HCT116 (cell line): ENCODE measurements at regions not wholly inside any gene's neighbourhood (a gene's known extent, or its start where the extent isn't known, plus 50 kb on each side); places are given as distances from the start of the nearest gene placed in this dataset.

Source experiments
- ATAC-seq: fragments of 200-7000 bp; cut with Tn5 transposase; 2 replicates; pipeline ENCODE4 v1.9.1; 2020; ENCODE audit warnings: mild to moderate bottlenecking, moderate library complexity
- BruUV-seq: library from RNA; stranded (reverse); fragments of 400-500 nt; replicated peaks from 2 replicates; lab custom pipeline; 2021; lab: Mats Ljungman, UMichigan
- CTCF ChIA-PET: fragments of 300-600 bp; sonication (Branson Sonifier 250); formaldehyde crosslinking; loops from one replicate; lab custom pipeline; 2021; ENCODE audit warnings: antibody characterized with exemption; lab: Charles Lee
- POLR2A ChIA-PET: fragments of 300-600, 350-600 bp; sonication (Branson Sonifier 250); formaldehyde crosslinking; loops from one replicate; lab custom pipeline; 2021; ENCODE audit warnings: antibody characterized with exemption; lab: Charles Lee
- RAD21 ChIA-PET, 2 experiments: fragments of 300-600 bp; sonication (Branson Sonifier 250); formaldehyde crosslinking; loops; one replicate each; lab custom pipeline; 2023; ENCODE audit warnings: low total read pairs in 2 of 2; ENCODE audit not compliant: uncharacterized antibody in 2 of 2, unreplicated experiment in 2 of 2, low non-redundant PET in 1 of 2; lab: Charles Lee
- DNase-seq: peaks from one replicate; pipeline ENCODE4 v3.0.0-alpha.2; 2010; ENCODE audit warnings: low read depth, low spot score
- H2AFZ ChIP-seq: fragments of 200-600 bp; shearing (Covaris generic), sonication (generic); 2 replicates; pipeline ENCODE4 v1.6.1; 2017; ENCODE audit warnings: low read depth, mixed run types, mixed read lengths, antibody characterized with exemption, low read length; ENCODE audit not compliant: poor library complexity, severe bottlenecking
- H3K27ac ChIP-seq: 2 replicates; pipeline ENCODE4 v1.5.1; 2012; ENCODE audit warnings: low read depth, low read length
- H3K27me3 ChIP-seq: fragments of 200-600 bp; sonication (generic); 2 replicates; pipeline ENCODE4 v1.6.1; 2016; ENCODE audit warnings: mixed run types, low read length, mixed read lengths; ENCODE audit not compliant: insufficient read depth
- H3K36me3 ChIP-seq, 2 experiments: fragments of 200-500 bp in 1 of 2; fragments of 200-600 bp in 1 of 2; sonication (Bioruptor generic) in 1 of 2; sonication (generic) in 1 of 2; 2 replicates each; pipeline versions ENCODE4 v1.5.1 to v1.6.1; 2014 to 2016; ENCODE audit warnings: low read length in 2 of 2, inconsistent platforms in 1 of 2, mixed read lengths in 1 of 2, mixed run types in 1 of 2; ENCODE audit not compliant: insufficient read depth in 2 of 2, control insufficient read depth in 1 of 2
- H3K4me1 ChIP-seq, 2 experiments: fragments of 200-600 bp in 1 of 2; sonication (generic) in 1 of 2; 2 replicates each; pipeline versions ENCODE4 v1.5.1 to v1.6.1; 2012 to 2017; ENCODE audit warnings: low read length in 2 of 2, inconsistent platforms in 1 of 2, mild to moderate bottlenecking in 1 of 2, mixed read lengths in 1 of 2, mixed run types in 1 of 2, moderate library complexity in 1 of 2; ENCODE audit not compliant: insufficient read depth in 2 of 2, control insufficient read depth in 1 of 2
- H3K4me2 ChIP-seq: fragments of 200-600 bp; sonication (generic); 2 replicates; pipeline ENCODE4 v1.6.1; 2017; ENCODE audit warnings: mixed run types, low read length, mixed read lengths
- H3K4me3 ChIP-seq, 2 experiments: fragments of 200-600 bp in 1 of 2; sonication (generic) in 1 of 2; replicated peaks in 1 of 2; 2 replicates each; pipeline ENCODE4 v1.5.1; 2011 to 2016; ENCODE audit warnings: low read length in 2 of 2, control low read depth in 1 of 2, low read depth in 1 of 2, mild to moderate bottlenecking in 1 of 2, mixed read lengths in 1 of 2, mixed run types in 1 of 2
- H3K79me2 ChIP-seq: fragments of 200-600 bp; sonication (generic); 2 replicates; pipeline ENCODE4 v1.6.1; 2017; ENCODE audit warnings: mild to moderate bottlenecking, mixed run types, low read length, moderate library complexity, mixed read lengths; ENCODE audit not compliant: insufficient read depth
- H3K9ac ChIP-seq: fragments of 200-600 bp; sonication (generic); 2 replicates; pipeline ENCODE4 v1.6.1; 2016; ENCODE audit warnings: low read length, mixed read lengths
- H3K9me2 ChIP-seq: fragments of 200-600 bp; sonication (generic), shearing (Covaris generic); 2 replicates; pipeline ENCODE4 v1.6.1; 2017; ENCODE audit warnings: mixed run types, mild to moderate bottlenecking, moderate library complexity; ENCODE audit not compliant: insufficient read depth
- H3K9me3 ChIP-seq, 2 experiments: fragments of 200-500 bp in 1 of 2; fragments of 200-600 bp in 1 of 2; sonication (Bioruptor generic) in 1 of 2; sonication (generic) in 1 of 2; 2 replicates each; pipeline ENCODE4 v1.6.1; 2014 to 2017; ENCODE audit warnings: low read length in 2 of 2, mixed read lengths in 2 of 2, inconsistent platforms in 1 of 2, low read depth in 1 of 2, mild to moderate bottlenecking in 1 of 2, mixed run types in 1 of 2, moderate library complexity in 1 of 2; ENCODE audit not compliant: control insufficient read depth in 1 of 2, insufficient read depth in 1 of 2
- H4K20me1 ChIP-seq: fragments of 200-600 bp; sonication (generic), shearing (Covaris generic); 2 replicates; pipeline ENCODE4 v1.6.1; 2017; ENCODE audit warnings: mixed run types, mild to moderate bottlenecking, moderate library complexity; ENCODE audit not compliant: insufficient read depth
- CBX3 ChIP-seq: IDR thresholded peaks from 2 replicates; pipeline ENCODE4 v1.6.1; 2012; ENCODE audit warnings: low read depth
- CEBPB ChIP-seq: IDR thresholded peaks from 2 replicates; pipeline ENCODE4 v1.6.1; 2012; ENCODE audit warnings: low read depth
- EGR1 ChIP-seq: IDR thresholded peaks from 2 replicates; pipeline ENCODE4 v1.6.1; 2012; ENCODE audit warnings: low read depth
- ELF1 ChIP-seq: IDR thresholded peaks from 2 replicates; pipeline ENCODE4 v1.6.1; 2012; ENCODE audit warnings: low read depth, borderline replicate concordance
- EZH2 ChIP-seq: fragments of 200-600 bp; sonication (generic); IDR thresholded peaks from 2 replicates; pipeline ENCODE4 v1.6.1; 2017; ENCODE audit warnings: antibody characterized with exemption, mixed run types
- FOSL1 ChIP-seq: IDR thresholded peaks from 2 replicates; pipeline ENCODE4 v1.6.1; 2012; ENCODE audit warnings: low read depth
- POLR2A ChIP-seq: IDR thresholded peaks from 2 replicates; pipeline ENCODE4 v1.7.0; 2011; ENCODE audit warnings: borderline replicate concordance; ENCODE audit not compliant: insufficient read depth, insufficient read length; ENCODE audit errors: extremely low read depth
- POLR2AphosphoS5 ChIP-seq: IDR thresholded peaks from 2 replicates; pipeline ENCODE4 v1.6.1; 2011; ENCODE audit warnings: mild to moderate bottlenecking, low read depth, low read length, moderate library complexity
- SIN3A ChIP-seq: IDR thresholded peaks from 2 replicates; pipeline ENCODE4 v1.6.1; 2012; ENCODE audit warnings: low read depth
- SRF ChIP-seq: IDR thresholded peaks from 2 replicates; pipeline ENCODE4 v1.6.1; 2012; ENCODE audit warnings: low read depth
- TCF7L2 ChIP-seq: IDR thresholded peaks from 2 replicates; pipeline ENCODE4 v1.7.0; 2011; ENCODE audit warnings: borderline replicate concordance, inconsistent platforms; ENCODE audit not compliant: insufficient read depth, insufficient read length; ENCODE audit errors: extremely low read depth
- ZFX ChIP-seq: fragments of 450-650 bp; IDR thresholded peaks from 2 replicates; pipeline ENCODE4 v1.6.1; 2017
- ZNF274 ChIP-seq: fragments of 200-500 bp; sonication (Bioruptor generic); IDR thresholded peaks from 2 replicates; pipeline ENCODE4 v1.6.1; 2014; ENCODE audit warnings: mild to moderate bottlenecking, low read depth, low read length, inconsistent platforms
- intact Hi-C: fragments of 100-400 bp; cut with micrococcal nuclease; formaldehyde crosslinking; loops from 2 replicates; pipeline ENCODE4 v1.10.0; 2022
- TF ChIP-seq, protein P1 (sequence below), 3 experiments: fragments of 200-600 bp in 1 of 3; sonication (generic) in 1 of 3; IDR thresholded peaks in 2 of 3; conservative IDR thresholded peaks in 1 of 3; 2 replicates each; pipeline ENCODE4 v1.5.1; 2012 to 2017; ENCODE audit warnings: low read depth in 2 of 3, low read length in 2 of 3, antibody characterized with exemption in 1 of 3, borderline replicate concordance in 1 of 3, control low read depth in 1 of 3, mild to moderate bottlenecking in 1 of 3, mixed read lengths in 1 of 3, mixed run types in 1 of 3, moderate library complexity in 1 of 3; ENCODE audit not compliant: insufficient read depth in 1 of 3
- TF ChIP-seq, protein P2 (sequence below): IDR thresholded peaks from 2 replicates; pipeline ENCODE4 v1.6.1; 2011; ENCODE audit warnings: mild to moderate bottlenecking, low read length, moderate library complexity; ENCODE audit not compliant: insufficient replicate concordance; ENCODE audit errors: extremely low read depth
- TF ChIP-seq, protein P3 (sequence below): IDR thresholded peaks from 2 replicates; pipeline ENCODE4 v1.6.1; 2012

DNA sequence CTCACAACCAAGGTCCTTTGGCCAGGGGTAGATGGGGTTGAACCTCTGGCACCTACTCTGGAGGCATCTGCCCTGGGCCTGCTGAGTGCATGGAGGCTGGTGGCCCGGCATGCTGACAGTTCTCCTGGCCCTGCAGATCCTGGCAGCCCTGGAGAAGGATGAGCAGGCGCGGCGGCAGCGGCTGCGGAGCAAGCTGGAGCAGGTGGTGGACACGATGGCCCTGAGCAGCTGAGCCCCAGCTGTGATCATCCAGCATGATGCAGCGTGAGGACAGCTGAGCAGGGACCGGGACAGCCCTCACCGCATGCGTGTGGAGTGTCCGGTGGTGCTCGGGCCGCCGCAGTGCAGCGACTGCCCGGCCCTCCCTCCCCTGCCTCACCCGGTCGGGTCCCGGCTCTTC, 50.9 kb downstream of the PLXNA1 start (continued):
- TF ChIP-seq, protein P1, sequence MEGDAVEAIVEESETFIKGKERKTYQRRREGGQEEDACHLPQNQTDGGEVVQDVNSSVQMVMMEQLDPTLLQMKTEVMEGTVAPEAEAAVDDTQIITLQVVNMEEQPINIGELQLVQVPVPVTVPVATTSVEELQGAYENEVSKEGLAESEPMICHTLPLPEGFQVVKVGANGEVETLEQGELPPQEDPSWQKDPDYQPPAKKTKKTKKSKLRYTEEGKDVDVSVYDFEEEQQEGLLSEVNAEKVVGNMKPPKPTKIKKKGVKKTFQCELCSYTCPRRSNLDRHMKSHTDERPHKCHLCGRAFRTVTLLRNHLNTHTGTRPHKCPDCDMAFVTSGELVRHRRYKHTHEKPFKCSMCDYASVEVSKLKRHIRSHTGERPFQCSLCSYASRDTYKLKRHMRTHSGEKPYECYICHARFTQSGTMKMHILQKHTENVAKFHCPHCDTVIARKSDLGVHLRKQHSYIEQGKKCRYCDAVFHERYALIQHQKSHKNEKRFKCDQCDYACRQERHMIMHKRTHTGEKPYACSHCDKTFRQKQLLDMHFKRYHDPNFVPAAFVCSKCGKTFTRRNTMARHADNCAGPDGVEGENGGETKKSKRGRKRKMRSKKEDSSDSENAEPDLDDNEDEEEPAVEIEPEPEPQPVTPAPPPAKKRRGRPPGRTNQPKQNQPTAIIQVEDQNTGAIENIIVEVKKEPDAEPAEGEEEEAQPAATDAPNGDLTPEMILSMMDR (IDR thresholded peaks at IDR 0.05 in 2 of 3, conservative IDR thresholded peaks at IDR 0.05 in 1 of 3; ENCODE audit: borderline replicate concordance in 1 of 3, insufficient read depth in 1 of 3, low read depth in 2 of 3, low read length in 2 of 3), result no peak
- TF ChIP-seq TCF7L2 (no peak), ZFX (no peak), SIN3A (no peak), CEBPB (no peak), ELF1 (no peak), FOSL1 (no peak), ZNF274 (no peak), CBX3 (no peak), POLR2AphosphoS5 (no peak), EZH2 (no peak)

DNA sequence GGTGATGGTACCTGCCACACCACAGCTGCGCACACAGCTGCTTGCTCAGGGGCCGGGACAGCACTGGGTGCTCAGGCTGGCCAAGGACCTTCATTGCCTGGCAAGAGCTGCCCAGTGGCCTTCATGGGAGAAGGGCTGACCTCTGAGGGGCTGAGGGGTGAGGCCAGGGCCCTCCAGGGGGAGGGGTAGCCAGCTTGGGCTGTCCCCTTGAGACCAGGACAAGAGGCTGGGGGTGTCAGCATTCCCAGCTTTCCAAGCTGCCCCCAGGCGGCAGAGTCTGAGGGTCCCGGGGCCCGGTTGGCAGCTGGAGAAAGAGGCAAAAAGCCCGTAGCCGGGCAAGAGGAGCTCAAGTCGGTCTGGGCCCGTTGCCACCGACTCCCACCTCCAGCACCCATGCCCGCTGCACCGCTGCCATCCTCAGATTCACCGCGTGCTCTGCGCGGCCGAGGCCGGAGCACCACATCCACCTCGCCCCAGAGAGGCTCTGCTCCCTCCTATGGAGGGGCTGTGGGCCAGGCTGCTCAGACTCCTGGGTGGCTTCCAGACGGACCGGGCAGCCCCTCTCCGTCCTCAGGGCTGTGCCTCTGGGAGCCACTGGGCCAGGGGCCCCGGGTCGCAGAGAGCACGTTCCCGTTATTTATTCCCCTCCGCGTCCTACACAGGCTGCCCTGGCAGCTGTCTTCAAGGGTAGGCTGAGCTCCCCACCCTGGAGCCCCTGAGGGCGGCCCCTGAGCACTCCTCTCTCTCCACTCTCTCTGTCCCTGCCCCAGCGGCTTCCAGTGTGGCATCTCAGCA, 51.5 kb downstream of the PLXNA1 start:
- ChIA-PET CTCF (no interaction called here), RAD21 (no interaction called here)
- Histone ChIP-seq H3K4me3 (no peak overlapping the region), H3K27ac (peak overlapping the region; percentile 12; the same call in 1 of the 2 replicates), H3K9ac (no peak overlapping the region), H3K36me3 (peaks cover 3 to 5% of the 10 kb centered on the region in 2 experiments; a peak in 1 of 4 replicates), H2AFZ (no peak overlapping the region), H4K20me1 (no peaks in the 10 kb centered on the region)
- no peak for ATAC-seq
- TF ChIP-seq SRF (no peak), TCF7L2 (no peak), POLR2A (no peak), EZH2 (no peak), CEBPB (no peak), FOSL1 (no peak), EGR1 (no peak), POLR2AphosphoS5 (no peak)
- TF ChIP-seq, protein P2, sequence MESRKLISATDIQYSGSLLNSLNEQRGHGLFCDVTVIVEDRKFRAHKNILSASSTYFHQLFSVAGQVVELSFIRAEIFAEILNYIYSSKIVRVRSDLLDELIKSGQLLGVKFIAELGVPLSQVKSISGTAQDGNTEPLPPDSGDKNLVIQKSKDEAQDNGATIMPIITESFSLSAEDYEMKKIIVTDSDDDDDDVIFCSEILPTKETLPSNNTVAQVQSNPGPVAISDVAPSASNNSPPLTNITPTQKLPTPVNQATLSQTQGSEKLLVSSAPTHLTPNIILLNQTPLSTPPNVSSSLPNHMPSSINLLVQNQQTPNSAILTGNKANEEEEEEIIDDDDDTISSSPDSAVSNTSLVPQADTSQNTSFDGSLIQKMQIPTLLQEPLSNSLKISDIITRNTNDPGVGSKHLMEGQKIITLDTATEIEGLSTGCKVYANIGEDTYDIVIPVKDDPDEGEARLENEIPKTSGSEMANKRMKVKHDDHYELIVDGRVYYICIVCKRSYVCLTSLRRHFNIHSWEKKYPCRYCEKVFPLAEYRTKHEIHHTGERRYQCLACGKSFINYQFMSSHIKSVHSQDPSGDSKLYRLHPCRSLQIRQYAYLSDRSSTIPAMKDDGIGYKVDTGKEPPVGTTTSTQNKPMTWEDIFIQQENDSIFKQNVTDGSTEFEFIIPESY, result no peak
- TF ChIP-seq, protein P3, sequence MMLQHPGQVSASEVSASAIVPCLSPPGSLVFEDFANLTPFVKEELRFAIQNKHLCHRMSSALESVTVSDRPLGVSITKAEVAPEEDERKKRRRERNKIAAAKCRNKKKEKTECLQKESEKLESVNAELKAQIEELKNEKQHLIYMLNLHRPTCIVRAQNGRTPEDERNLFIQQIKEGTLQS, result no peak
- TF ChIP-seq, all 23 proteins: peak for 0
- intact Hi-C loops, result no loop called here
- Histone ChIP-seq H3K9me3 (no peaks in the 10 kb centered on the region), H3K79me2 (no peaks in the 10 kb centered on the region), H3K4me1 (peaks cover 15 to 30% of the 10 kb centered on the region in 2 experiments), H3K27me3 (no peaks in the 10 kb centered on the region), H3K4me2 (no peak overlapping the region), H3K9me2 (no peaks in the 10 kb centered on the region)
- DNase-seq, result no peak
- POLR2A ChIA-PET, result no interaction called here
- no TSS peak for BruUV-seq
